HG03575 (cell line): ENCODE measurements at regions not wholly inside any gene's neighbourhood (a gene's known extent, or its start where the extent isn't known, plus 50 kb on each side); places are given as distances from the start of the nearest gene placed in this dataset.

Source experiments
- ATAC-seq: cut with Tn5 transposase; IDR thresholded peaks from one replicate; pipeline ENCODE4 v1.9.1; 2021; ENCODE audit not compliant: unreplicated experiment, insufficient number of reproducible peaks, low FRiP score; ENCODE audit errors: extremely low read depth

- ATAC-seq, result no peak
These were observed 81.6 kb upstream of the MED13L start for GRCh38 chr12:116358893-116359761.

GRCh38 chr12:116360579-116361413, 83.3 kb upstream of the MED13L start:
- ATAC-seq, result no peak

GRCh38 chr12:116361414-116362223, 84.1 kb upstream of the MED13L start:
- no peak for ATAC-seq

GRCh38 chr12:116365114-116365513, 87.6 kb upstream of the MED13L start:
- no peak for ATAC-seq

GRCh38 chr12:116365606-116366455, 88.3 kb upstream of the MED13L start:
- no peak for ATAC-seq

- no peak for ATAC-seq
These were observed 88.9 kb upstream of the MED13L start for GRCh38 chr12:116366456-116366776.

- ATAC-seq, result no peak
These were observed 89.3 kb upstream of the MED13L start for GRCh38 chr12:116366824-116367223.

- no peak for ATAC-seq
These were observed 91.0 kb upstream of the MED13L start for GRCh38 chr12:116368196-116369194.

GRCh38 chr12:116370004-116370404, 92.5 kb upstream of the MED13L start:
- no peak for ATAC-seq

GRCh38 chr12:116370886-116371580, 93.5 kb upstream of the MED13L start:
- ATAC-seq, result no peak

- no peak for ATAC-seq
These were observed 95.3 kb upstream of the MED13L start for GRCh38 chr12:116372815-116373214.

- ATAC-seq, result no peak
These were observed 96.2 kb upstream of the MED13L start for GRCh38 chr12:116373572-116374206.

GRCh38 chr12:116374207-116374606, 96.7 kb upstream of the MED13L start:
- no peak for ATAC-seq

- ATAC-seq, result no peak
These were observed 97.9 kb upstream of the MED13L start for GRCh38 chr12:116375278-116375842.

- no peak for ATAC-seq
These were observed 99.1 kb upstream of the MED13L start for GRCh38 chr12:116376354-116377193.
